ENCODE measurements at regions not wholly inside any gene's neighbourhood (a gene's known extent, or its start where the extent isn't known, plus 50 kb on each side); places are given as distances from the start of the nearest gene placed in this dataset.

DNA sequence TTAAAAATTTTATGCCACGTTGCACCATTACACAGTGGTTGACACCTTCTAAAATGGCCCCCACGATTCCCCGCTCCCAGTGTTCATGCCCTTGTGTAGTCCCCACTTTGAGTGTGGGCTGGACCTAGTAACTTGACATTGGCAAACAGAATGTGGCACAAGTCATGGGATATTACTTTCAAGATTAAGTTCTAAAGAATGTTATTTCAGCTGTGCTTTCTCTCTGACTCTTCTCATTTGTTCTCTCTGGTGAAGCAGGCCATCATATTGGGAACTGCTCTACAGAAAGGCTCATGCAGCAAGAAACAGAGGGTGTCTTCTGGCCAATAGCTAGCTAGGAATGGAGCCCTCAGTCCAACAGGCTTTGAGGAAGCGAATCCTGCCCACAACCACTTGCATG, 67.1 kb downstream of the ATXN3L start:
- no peak for TF ChIP-seq BHLHE40 (IDR thresholded peaks at IDR 0.05; ENCODE audit: borderline replicate concordance)
- no peak for TF ChIP-seq TARDBP (IDR thresholded peaks at IDR 0.05)
- no peak for TF ChIP-seq ELF4 (IDR thresholded peaks at IDR 0.05)
